ENCODE measurements at regions not wholly inside any gene's neighbourhood (a gene's known extent, or its start where the extent isn't known, plus 50 kb on each side); places are given as distances from the start of the nearest gene placed in this dataset.

- Histone ChIP-seq H3K4me1 (no peaks in the 10 kb centered on the region), H3K4me3 (no peak overlapping the region), H3K36me3 (no peaks in the 10 kb centered on the region), H3K27me3 (no peaks in the 10 kb centered on the region), H3K27ac (no peak overlapping the region), H3K9me3 (no peaks in the 10 kb centered on the region)
- DNase-seq (ENCODE audit: low spot score in 2 of 2), result no peak
- intact Hi-C loops (cut with DNase I; ENCODE audit: low total_unique reads), result no loop called here
- TF ChIP-seq POLR2A (IDR thresholded peaks at IDR 0.05) (no peak), POLR2AphosphoS5 (IDR thresholded peaks at IDR 0.05) (no peak), CTCF (IDR thresholded peaks at IDR 0.05) (no peak)
These were observed 459.7 kb upstream of the PTCHD4 start for GRCh38 chr6:48570656-48571055.

GRCh38 chr6:48568856-48569255 lies 457.9 kb upstream of the PTCHD4 start:
- Histone ChIP-seq H3K27me3 (no peaks in the 10 kb centered on the region), H3K9me3 (no peaks in the 10 kb centered on the region), H3K4me1 (no peaks in the 10 kb centered on the region), H3K36me3 (no peaks in the 10 kb centered on the region), H3K4me3 (no peak overlapping the region), H3K27ac (no peak overlapping the region)
- TF ChIP-seq POLR2A (IDR thresholded peaks at IDR 0.05) (no peak), POLR2AphosphoS5 (IDR thresholded peaks at IDR 0.05) (no peak), CTCF (IDR thresholded peaks at IDR 0.05) (no peak)
- intact Hi-C loops (cut with DNase I; ENCODE audit: low total_unique reads), result no loop called here
- no peak for DNase-seq (ENCODE audit: low spot score in 2 of 2)

GRCh38 chr6:48567016-48567415 lies 456.0 kb upstream of the PTCHD4 start:
- no peaks in the 10 kb centered on the region for H3K27me3 ChIP-seq
- no peaks in the 10 kb centered on the region for H3K36me3 ChIP-seq
- no peaks in the 10 kb centered on the region for H3K4me1 ChIP-seq
- no peaks in the 10 kb centered on the region for H3K9me3 ChIP-seq
- no peak overlapping the region for H3K4me3 ChIP-seq
- H3K27ac ChIP-seq, result no peak overlapping the region
- intact Hi-C loops (cut with DNase I; ENCODE audit: low total_unique reads), result no loop called here
- DNase-seq (ENCODE audit: low spot score in 2 of 2), result no peak
- TF ChIP-seq CTCF (IDR thresholded peaks at IDR 0.05) (no peak), POLR2AphosphoS5 (IDR thresholded peaks at IDR 0.05) (no peak), POLR2A (IDR thresholded peaks at IDR 0.05) (no peak)

- intact Hi-C loops (cut with DNase I; ENCODE audit: low total_unique reads), result no loop called here
- H3K4me1 ChIP-seq, result no peaks in the 10 kb centered on the region
- no peaks in the 10 kb centered on the region for H3K9me3 ChIP-seq
- H3K27ac ChIP-seq, result no peak overlapping the region
- H3K27me3 ChIP-seq, result no peaks in the 10 kb centered on the region
- TF ChIP-seq CTCF (IDR thresholded peaks at IDR 0.05), result no peak
- H3K36me3 ChIP-seq, result no peaks in the 10 kb centered on the region
- no peak for DNase-seq (ENCODE audit: low spot score in 2 of 2)
- H3K4me3 ChIP-seq, result no peak overlapping the region
These were observed 453.2 kb upstream of the PTCHD4 start for GRCh38 chr6:48564036-48564820.

GRCh38 chr6:48563433-48563832 lies 452.4 kb upstream of the PTCHD4 start:
- no peak for TF ChIP-seq POLR2A (IDR thresholded peaks at IDR 0.05)
- Histone ChIP-seq H3K27ac (no peak overlapping the region), H3K4me1 (no peaks in the 10 kb centered on the region), H3K36me3 (no peaks in the 10 kb centered on the region), H3K27me3 (no peaks in the 10 kb centered on the region), H3K9me3 (no peaks in the 10 kb centered on the region), H3K4me3 (no peak overlapping the region)
- intact Hi-C loops (cut with DNase I; ENCODE audit: low total_unique reads), result no loop called here
- DNase-seq (ENCODE audit: low spot score in 2 of 2), result no peak
